ENCODE measurements at regions not wholly inside any gene's neighbourhood (a gene's known extent, or its start where the extent isn't known, plus 50 kb on each side); places are given as distances from the start of the nearest gene placed in this dataset.

DNA sequence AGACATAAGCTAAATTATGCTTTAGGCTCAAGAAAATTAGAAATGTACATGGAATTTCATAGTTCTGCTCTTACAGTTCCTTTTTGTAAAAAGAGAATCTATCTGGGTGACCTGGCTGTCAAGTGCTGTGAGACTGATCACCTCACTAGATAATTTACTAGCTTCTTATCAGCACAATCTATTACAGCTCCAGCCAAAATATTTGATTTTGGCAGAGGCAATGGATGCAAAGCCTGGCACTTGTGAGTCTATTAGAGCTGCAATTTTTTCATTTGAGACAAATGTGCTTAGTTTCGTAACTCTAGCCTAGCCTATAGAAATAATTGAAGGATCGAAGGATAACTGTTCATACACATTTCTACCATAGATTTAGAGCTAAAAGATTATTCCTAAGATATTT is 927.5 kb downstream of the SLC6A15 start:
- TF ChIP-seq, protein P1, sequence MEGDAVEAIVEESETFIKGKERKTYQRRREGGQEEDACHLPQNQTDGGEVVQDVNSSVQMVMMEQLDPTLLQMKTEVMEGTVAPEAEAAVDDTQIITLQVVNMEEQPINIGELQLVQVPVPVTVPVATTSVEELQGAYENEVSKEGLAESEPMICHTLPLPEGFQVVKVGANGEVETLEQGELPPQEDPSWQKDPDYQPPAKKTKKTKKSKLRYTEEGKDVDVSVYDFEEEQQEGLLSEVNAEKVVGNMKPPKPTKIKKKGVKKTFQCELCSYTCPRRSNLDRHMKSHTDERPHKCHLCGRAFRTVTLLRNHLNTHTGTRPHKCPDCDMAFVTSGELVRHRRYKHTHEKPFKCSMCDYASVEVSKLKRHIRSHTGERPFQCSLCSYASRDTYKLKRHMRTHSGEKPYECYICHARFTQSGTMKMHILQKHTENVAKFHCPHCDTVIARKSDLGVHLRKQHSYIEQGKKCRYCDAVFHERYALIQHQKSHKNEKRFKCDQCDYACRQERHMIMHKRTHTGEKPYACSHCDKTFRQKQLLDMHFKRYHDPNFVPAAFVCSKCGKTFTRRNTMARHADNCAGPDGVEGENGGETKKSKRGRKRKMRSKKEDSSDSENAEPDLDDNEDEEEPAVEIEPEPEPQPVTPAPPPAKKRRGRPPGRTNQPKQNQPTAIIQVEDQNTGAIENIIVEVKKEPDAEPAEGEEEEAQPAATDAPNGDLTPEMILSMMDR (IDR thresholded peaks at IDR 0.05; ENCODE audit: low read depth, low read length, missing control alignments), result no peak
- no peak for DNase-seq
- Histone ChIP-seq H3K36me3 (replicated peaks) (no peaks in the 10 kb centered on the region), H3K27me3 (replicated peaks) (no peaks in the 10 kb centered on the region), H3K27ac (no peak overlapping the region), H3K4me3 (ENCODE audit: low read depth, low read length) (no peak overlapping the region)
- in situ Hi-C loops (cut with HindIII; ENCODE audit: low pct_ligation_motif_present, low sequenced_read_pairs), result no loop called here

DNA sequence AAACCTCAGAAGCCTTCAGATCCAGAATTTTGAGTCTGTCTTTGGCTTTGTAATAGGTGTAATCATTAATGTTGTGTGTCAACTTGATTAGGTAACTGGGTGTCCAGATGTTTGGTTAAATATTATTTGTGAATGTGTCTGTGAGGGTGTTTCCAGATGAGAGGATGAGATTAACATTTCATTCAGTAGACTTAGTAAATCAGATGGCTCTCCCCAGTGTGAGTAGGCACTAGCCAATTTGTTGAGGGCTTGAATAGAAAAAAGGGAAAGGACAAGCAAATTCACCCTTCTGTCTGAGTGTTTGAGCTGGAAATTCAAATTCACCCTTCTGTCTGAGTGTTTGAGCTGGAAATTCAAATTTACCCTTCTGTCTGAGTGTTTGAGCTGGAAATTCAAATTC is 932.2 kb downstream of the SLC6A15 start:
- Histone ChIP-seq H3K36me3 (replicated peaks) (no peaks in the 10 kb centered on the region), H3K4me3 (ENCODE audit: low read depth, low read length) (no peak overlapping the region), H3K27me3 (replicated peaks) (no peaks in the 10 kb centered on the region), H3K27ac (no peak overlapping the region)
- TF ChIP-seq, protein P1 (IDR thresholded peaks at IDR 0.05; ENCODE audit: low read depth, low read length, missing control alignments), result no peak
- in situ Hi-C loops (cut with HindIII; ENCODE audit: low pct_ligation_motif_present, low sequenced_read_pairs), result no loop called here
- DNase-seq, result no peak

DNA sequence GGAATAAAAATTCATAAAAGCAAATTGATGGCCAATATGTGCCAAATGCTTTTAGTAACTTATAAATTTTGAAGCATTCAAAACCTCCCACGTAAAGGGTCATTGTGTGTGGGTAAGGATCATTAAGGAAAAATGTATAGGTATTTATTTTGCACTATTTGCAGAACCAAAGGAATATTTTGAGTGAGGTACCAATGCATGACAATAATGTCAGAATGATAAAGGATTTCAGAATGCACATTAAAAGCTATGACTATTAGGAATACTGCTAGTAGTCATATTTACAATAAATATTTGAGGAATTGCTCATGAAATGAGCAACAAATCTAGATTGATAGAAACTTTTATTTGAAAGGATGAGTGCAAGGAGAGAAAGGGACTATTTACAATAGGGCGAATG is 932.8 kb downstream of the SLC6A15 start:
- in situ Hi-C loops (cut with HindIII; ENCODE audit: low pct_ligation_motif_present, low sequenced_read_pairs), result no loop called here
- Histone ChIP-seq H3K27me3 (replicated peaks) (no peaks in the 10 kb centered on the region), H3K36me3 (replicated peaks) (no peaks in the 10 kb centered on the region), H3K4me3 (ENCODE audit: low read depth, low read length) (no peak overlapping the region), H3K27ac (no peak overlapping the region)
- DNase-seq, result no peak
- TF ChIP-seq, protein P1 (IDR thresholded peaks at IDR 0.05; ENCODE audit: low read depth, low read length, missing control alignments), result no peak

DNA sequence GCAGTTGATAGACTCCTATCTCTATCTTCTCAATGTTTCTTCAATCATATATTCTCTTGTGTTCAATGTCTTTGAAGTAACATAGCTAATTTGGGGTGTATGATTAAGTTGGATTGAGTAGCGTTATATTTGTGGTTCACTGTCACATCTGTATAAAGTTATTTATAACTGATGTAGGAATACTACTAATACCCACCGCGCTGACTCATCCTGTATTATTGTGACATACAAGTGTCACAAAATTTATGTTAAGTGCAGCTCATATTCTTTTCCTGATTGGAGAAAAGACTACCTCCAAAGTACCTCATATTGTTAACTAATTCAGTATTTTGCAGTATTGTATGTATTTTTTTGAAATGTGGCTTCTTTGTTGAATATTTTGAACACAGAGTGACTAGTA is 940.8 kb downstream of the SLC6A15 start:
- TF ChIP-seq, protein P1 (IDR thresholded peaks at IDR 0.05; ENCODE audit: low read depth, low read length, missing control alignments), result no peak
- in situ Hi-C loops (cut with HindIII; ENCODE audit: low pct_ligation_motif_present, low sequenced_read_pairs), result no loop called here
- DNase-seq, result no peak
- H3K36me3 ChIP-seq (replicated peaks), result no peaks in the 10 kb centered on the region
- H3K27me3 ChIP-seq (replicated peaks), result no peaks in the 10 kb centered on the region
- no peak overlapping the region for H3K4me3 ChIP-seq (ENCODE audit: low read depth, low read length)
- H3K27ac ChIP-seq, result no peak overlapping the region

DNA sequence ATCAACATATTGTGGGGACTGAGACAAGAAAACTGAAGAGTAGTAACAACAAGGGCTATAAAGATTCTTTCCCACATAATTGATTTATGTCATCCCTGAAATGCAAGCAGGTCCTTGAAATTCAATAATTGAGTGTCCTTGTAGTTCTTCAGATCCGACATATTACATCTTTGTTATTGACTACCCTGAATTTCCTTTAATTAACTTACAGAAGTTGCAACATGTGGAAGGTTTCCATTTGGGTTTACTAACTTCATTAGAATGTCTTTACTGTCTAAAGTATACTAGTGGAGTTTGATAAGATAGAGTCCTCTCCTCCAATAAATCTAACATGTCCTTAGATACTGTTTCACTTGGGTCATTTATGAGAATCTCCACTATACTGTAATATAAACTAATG is 951.8 kb downstream of the SLC6A15 start:
- TF ChIP-seq, protein P1 (IDR thresholded peaks at IDR 0.05; ENCODE audit: low read depth, low read length, missing control alignments), result no peak
- no peak for DNase-seq
- Histone ChIP-seq H3K4me3 (ENCODE audit: low read depth, low read length) (no peak overlapping the region), H3K36me3 (replicated peaks) (no peaks in the 10 kb centered on the region), H3K27me3 (replicated peaks) (no peaks in the 10 kb centered on the region), H3K27ac (no peak overlapping the region)
- in situ Hi-C loops (cut with HindIII; ENCODE audit: low pct_ligation_motif_present, low sequenced_read_pairs), result no loop called here

DNA sequence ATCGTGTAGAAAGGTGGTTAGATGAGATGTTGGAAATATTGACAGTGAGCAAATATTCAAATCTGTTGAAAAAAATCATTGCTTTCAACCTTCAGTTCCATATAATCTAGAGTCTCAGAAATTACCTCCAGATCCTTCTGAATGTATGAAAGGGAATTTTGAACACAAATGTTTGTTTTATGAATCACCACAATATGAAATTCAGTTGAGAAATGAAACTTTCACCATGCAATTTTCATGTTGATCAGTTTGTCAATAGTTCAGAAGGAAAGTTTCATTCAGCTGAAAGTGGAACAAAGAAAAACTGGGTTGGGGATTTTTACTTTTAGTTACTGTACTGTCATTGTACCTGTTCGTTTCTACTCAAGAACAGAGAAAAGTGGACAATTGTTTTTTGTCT is 953.6 kb downstream of the SLC6A15 start:
- no peaks in the 10 kb centered on the region for H3K27me3 ChIP-seq (replicated peaks)
- no peak overlapping the region for H3K4me3 ChIP-seq (ENCODE audit: low read depth, low read length)
- TF ChIP-seq, protein P1 (IDR thresholded peaks at IDR 0.05; ENCODE audit: low read depth, low read length, missing control alignments), result no peak
- H3K36me3 ChIP-seq (replicated peaks), result no peaks in the 10 kb centered on the region
- no peak for DNase-seq
- in situ Hi-C loops (cut with HindIII; ENCODE audit: low pct_ligation_motif_present, low sequenced_read_pairs), result no loop called here
- H3K27ac ChIP-seq, result no peak overlapping the region
